Upper lobe of right lung (tissue), 1 donor: ENCODE measurements at regions not wholly inside any gene's neighbourhood (a gene's known extent, or its start where the extent isn't known, plus 50 kb on each side); places are given as distances from the start of the nearest gene placed in this dataset.

Source experiments
- ATAC-seq: fragments of 200-7000 bp; cut with Tn5 transposase; one replicate; pipeline ENCODE4 v1.9.1; 2020; ENCODE audit warnings: mild to moderate bottlenecking, moderate library complexity
- DNase-seq: peaks from one replicate; pipeline ENCODE4 v3.0.0-alpha.2; 2020
- H3K27ac ChIP-seq: fragments of 200-600 bp; one replicate; pipeline ENCODE4 v1.8.0; 2022
- H3K27me3 ChIP-seq: fragments of 200-600 bp; one replicate; pipeline ENCODE4 v1.8.0; 2022; ENCODE audit warnings: mild to moderate bottlenecking
- H3K36me3 ChIP-seq: fragments of 200-600 bp; one replicate; pipeline ENCODE4 v1.8.0; 2022
- H3K4me1 ChIP-seq: fragments of 200-600 bp; one replicate; pipeline ENCODE4 v1.8.0; 2022
- H3K4me3 ChIP-seq: fragments of 200-600 bp; one replicate; pipeline ENCODE4 v1.8.0; 2022; ENCODE audit warnings: mild to moderate bottlenecking
- H3K9me3 ChIP-seq: fragments of 200-600 bp; one replicate; pipeline ENCODE4 v1.8.0; 2022
- intact Hi-C: fragments of 100-400 bp; cut with DNase I; formaldehyde crosslinking; loops from one replicate; pipeline ENCODE4 v1.11.0; 2022
- TF ChIP-seq, protein P1 (sequence below): fragments of 200-600 bp; IDR thresholded peaks from one replicate; pipeline ENCODE4 v1.8.0; 2022; ENCODE audit warnings: antibody characterized with exemption
- donor health status: DM: no; HTN: yes; CAD: no; lungs with severe emphysema.

DNA sequence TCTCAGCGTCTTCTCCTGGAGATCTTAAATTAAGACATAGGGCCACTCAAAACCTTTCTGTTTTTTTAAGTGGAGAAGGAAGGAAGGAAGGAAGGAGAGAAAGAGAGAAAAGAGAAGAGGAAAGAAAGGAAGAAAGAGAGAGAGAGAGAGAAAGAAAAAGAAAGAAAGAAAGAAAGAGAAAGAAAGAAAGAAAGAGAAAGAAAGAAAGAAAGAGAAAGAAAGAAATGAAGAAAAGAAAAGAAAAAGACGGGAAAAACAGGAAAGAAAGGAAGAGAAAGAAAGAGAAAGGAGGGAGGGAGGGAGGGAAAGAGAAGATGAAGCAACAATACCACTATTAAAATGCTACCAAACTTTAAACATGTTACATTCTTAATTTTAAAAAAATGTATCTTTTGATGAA lies 336.5 kb upstream of the ARID1B start:
- H3K9me3 ChIP-seq = no peaks in the 10 kb centered on the region
- TF ChIP-seq, protein P1, sequence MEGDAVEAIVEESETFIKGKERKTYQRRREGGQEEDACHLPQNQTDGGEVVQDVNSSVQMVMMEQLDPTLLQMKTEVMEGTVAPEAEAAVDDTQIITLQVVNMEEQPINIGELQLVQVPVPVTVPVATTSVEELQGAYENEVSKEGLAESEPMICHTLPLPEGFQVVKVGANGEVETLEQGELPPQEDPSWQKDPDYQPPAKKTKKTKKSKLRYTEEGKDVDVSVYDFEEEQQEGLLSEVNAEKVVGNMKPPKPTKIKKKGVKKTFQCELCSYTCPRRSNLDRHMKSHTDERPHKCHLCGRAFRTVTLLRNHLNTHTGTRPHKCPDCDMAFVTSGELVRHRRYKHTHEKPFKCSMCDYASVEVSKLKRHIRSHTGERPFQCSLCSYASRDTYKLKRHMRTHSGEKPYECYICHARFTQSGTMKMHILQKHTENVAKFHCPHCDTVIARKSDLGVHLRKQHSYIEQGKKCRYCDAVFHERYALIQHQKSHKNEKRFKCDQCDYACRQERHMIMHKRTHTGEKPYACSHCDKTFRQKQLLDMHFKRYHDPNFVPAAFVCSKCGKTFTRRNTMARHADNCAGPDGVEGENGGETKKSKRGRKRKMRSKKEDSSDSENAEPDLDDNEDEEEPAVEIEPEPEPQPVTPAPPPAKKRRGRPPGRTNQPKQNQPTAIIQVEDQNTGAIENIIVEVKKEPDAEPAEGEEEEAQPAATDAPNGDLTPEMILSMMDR = no peak
- no peaks in the 10 kb centered on the region for H3K27me3 ChIP-seq
- DNase-seq (no peak), ATAC-seq (no peak)
- intact Hi-C loops = no loop called here
- no peak overlapping the region for H3K27ac ChIP-seq
- H3K36me3 ChIP-seq = no peaks in the 10 kb centered on the region
- no peak overlapping the region for H3K4me3 ChIP-seq
- H3K4me1 ChIP-seq = peaks cover 4% of the 10 kb centered on the region

DNA sequence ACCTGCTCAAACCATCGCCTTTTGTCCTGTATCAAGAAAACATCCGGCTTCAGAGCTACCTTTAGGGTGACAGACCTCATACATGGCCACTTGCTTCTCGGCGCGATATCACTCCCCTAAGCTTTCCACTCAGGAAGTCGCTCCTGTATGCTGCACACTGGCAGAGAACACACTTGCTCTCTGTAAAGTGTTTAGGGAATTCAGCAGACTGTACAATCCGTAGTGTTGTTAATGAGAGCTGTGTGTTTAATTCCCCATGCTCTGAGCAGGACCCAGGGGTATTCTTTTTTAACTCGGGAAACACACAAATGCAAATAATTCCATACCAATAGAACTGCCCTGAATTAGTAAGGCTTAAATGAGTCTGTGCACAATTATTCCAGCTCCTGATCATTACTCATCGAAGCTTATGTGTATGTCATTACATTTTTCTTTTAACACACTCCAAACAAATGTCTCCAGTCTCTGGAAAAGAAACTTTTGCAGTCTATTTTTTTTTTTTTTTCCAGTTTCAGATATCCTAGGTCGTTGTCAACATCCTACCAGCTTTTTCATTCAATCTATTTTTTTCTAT lies 338.7 kb upstream of the ARID1B start:
- no peaks in the 10 kb centered on the region for H3K27me3 ChIP-seq
- no peak overlapping the region for H3K4me3 ChIP-seq
- TF ChIP-seq, protein P1 = no peak
- no peaks in the 10 kb centered on the region for H3K9me3 ChIP-seq
- H3K36me3 ChIP-seq = no peaks in the 10 kb centered on the region
- ATAC-seq (no peak), DNase-seq (no peak)
- intact Hi-C loops = no loop called here
- H3K4me1 ChIP-seq = peaks cover 4% of the 10 kb centered on the region
- H3K27ac ChIP-seq = no peak overlapping the region

DNA sequence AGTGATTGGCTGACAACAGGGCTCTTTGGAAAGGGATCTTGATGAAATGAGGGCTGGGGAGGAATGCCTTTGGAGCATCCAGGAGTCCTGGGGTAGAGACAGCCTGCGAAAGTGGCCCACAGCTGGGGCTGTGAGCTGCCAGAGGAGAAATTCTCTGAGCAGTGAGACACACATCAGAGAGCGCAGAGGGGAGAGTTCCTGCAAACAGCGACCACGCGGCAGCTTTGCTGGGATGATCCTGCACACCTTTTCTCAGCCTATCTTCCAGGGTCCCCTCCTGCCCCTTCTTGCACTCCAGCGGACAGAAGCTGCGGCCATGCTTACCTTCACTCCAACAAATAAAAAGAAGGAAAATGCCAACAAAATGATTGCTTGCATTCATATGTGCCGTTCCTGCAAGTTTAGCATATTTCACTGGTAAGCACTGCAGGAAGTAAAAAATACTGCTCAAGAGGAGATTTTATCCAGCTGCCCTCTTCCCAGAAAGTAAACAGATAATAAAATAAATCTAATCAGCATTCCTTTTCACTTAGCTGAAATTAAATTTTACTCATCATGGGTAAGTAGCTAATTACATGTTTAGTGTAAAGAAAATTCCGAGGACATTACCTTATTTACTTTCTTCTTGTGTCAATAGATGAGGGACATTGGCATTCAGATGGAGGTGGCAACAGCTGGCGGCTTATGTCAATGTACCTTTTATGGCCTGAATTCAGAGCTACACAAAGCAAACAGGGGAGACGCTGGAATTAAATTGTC lies 339.9 kb upstream of the ARID1B start:
- ATAC-seq = no peak
- no peaks in the 10 kb centered on the region for H3K9me3 ChIP-seq
- no peaks in the 10 kb centered on the region for H3K27me3 ChIP-seq
- H3K27ac ChIP-seq = no peak overlapping the region
- no peak overlapping the region for H3K4me3 ChIP-seq
- intact Hi-C loops = no loop called here
- TF ChIP-seq, protein P1 = no peak
- no peaks in the 10 kb centered on the region for H3K36me3 ChIP-seq
- DNase-seq = no peak
- H3K4me1 ChIP-seq = peaks cover 4% of the 10 kb centered on the region

DNA sequence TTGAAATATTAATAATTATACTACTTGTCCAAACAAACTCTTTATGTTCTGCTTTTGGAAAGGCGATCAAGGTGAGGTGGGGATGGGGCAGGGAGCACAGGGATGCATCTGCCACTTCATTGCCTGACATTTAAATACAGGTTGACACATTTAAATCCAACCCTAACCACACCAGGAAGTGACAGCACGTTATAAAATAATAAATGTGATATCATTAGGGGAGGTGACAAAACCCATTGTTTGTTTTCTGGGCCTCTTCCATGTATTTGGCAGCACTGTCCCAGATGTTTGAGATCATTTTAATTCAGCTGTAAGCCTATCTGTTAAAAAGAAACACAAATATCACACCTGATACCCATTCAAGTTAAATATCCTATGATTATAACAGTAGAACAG lies 342.4 kb upstream of the ARID1B start:
- Histone ChIP-seq H3K27ac (no peak overlapping the region), H3K4me3 (no peak overlapping the region), H3K4me1 (peaks cover 4% of the 10 kb centered on the region), H3K9me3 (no peaks in the 10 kb centered on the region), H3K36me3 (no peaks in the 10 kb centered on the region), H3K27me3 (no peaks in the 10 kb centered on the region)
- DNase-seq (no peak), ATAC-seq (no peak)
- TF ChIP-seq, protein P1 = no peak
- intact Hi-C loops = no loop called here

DNA sequence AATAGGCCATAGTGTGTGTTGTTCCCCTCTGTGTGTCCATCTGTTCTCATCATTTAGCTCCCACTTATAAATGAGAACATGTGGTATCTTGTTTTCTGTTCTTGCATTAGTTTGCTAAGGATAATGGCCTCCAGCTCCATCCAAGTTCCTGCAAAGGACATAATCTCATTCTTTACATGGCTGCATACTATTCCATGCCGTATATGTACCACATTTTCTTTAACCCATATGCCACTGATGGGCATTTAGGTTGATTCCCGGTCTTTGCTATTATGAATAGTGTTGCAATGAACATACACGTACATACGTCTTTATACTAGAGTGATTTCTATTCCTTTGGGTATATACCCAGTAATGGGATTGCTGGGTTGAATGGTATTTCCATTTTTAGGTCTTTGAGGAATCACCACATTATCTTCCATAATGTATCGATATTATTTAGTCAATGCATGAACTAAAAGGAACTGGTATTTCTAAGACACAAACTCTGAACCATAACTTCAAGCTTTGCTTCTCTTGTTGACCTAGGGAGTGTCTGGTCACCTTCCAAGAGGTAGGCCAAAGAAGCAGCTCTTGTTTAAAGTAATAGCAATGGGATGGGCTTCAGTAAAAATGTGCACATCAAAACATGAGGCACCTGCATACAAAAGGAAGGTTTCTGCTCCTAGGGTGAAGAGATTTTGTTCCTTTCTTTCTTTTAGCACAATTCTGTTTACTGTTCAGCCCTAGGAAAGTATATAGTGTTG lies 343.0 kb upstream of the ARID1B start:
- intact Hi-C loops = no loop called here
- TF ChIP-seq, protein P1 = no peak

More for the DNA sequence above, 343.0 kb upstream of the ARID1B start:
- ATAC-seq (no peak), DNase-seq (no peak)
- Histone ChIP-seq H3K27me3 (no peaks in the 10 kb centered on the region), H3K27ac (no peak overlapping the region), H3K4me3 (no peak overlapping the region), H3K4me1 (peaks cover 4% of the 10 kb centered on the region), H3K9me3 (no peaks in the 10 kb centered on the region), H3K36me3 (no peaks in the 10 kb centered on the region)
